Amniotic stem cell (primary cell): ENCODE measurements at regions not wholly inside any gene's neighbourhood (a gene's known extent, or its start where the extent isn't known, plus 50 kb on each side); places are given as distances from the start of the nearest gene placed in this dataset.
"Not testable (repeated sequence)": the region's sequence is repeated elsewhere in the genome, so short reads cannot be mapped to it uniquely, and the experiment has no call there.

Experiments
- DNase-seq: peaks from one replicate; lab custom pipeline; 2025; lab: John Stamatoyannopoulos, UW

DNA sequence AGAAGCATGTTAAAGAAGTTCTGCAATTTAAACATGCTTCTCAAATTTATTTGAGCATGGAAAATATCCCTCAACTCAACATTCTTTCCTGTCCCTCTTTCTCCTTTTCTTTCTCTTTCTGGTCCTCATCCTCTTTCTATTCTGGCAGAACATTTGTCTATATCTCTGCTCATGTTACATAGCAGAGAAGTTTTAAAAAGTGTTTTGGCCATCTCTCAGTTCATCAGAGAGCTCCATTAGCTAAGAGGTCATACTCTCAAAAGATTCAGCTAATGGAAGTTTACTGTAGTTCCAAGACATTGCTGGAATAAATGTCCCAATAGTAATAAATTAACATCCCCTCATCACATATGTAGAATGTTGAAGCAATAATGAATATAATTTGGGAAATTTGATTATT is 53.5 kb downstream of the XCL2 start:
- DNase-seq, result no peak

DNA sequence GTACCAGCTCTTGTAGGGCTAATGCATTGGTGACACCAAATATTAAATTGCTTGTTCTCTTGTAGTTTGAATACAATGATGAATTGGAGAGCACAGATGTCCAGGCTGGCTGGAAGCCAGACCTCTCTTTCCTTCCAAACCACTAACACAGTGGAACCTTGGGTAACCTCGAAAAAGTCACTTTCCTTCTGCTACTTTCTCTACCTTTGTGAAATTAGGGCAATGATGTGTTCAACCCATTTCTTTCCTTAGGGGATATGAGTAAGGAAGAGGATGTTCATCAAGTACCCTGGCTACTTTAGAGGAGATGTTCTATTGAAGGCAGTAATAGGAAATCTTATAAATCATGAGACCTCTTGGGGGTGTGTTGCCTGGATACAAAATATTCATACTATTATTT is 55.7 kb downstream of the XCL2 start:
- DNase-seq, result no peak

DNA sequence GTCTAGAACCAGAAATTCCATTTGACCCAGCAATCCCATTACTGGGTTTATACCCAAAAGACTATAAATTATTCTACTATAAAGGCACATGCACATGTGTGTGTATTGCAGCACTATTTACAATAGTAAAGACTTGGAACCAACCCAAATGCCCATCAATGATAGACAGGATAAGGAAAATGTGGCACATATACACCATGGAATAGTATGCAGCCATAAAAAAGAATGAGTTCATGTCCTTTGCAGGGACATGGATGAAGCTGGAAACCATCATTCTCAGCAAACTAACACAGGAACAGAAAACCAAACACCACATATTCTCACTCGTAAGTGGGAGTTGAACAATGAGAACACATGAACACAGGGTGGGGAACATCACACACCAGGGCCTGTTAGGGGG is 57.0 kb downstream of the XCL2 start:
- DNase-seq, result not testable (repeated sequence)

DNA sequence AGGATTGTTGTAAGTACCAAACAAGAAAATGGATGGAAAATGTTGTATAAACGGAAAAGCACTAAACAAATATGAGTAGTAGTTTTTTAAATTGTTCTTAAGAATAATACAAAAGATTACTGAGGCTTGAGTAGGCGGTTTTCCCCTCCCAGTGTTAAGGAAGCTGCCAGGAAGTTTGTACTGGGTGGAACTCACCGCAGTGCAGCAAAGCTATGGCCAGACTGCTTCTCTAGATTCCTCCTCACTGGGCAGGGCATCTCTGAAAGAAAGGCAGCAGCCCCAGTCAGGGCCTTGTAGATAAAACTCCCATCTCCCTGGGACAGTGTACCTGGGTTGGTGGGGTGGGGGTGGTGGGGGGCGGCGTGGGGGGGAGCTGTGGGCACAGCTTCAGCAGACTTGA is 58.7 kb downstream of the XCL2 start:
- DNase-seq, result no peak

DNA sequence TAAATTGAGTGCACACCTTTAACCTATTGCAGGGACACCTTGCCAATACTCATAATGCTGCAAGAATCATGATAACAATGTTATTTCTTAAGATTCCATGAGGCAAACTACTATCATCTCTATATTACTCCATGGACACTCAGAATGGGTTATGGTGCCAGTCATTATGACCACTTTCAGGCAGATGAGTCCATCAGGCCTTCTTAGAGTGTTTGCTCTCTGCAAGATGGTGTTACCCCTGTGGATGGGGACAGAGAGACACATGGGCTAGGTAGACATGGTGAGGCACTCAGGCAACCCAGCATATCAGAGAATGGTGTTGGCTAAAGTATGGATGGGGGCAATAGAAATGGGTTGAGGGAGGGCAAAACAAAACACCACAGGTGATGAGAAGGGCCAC is 59.7 kb downstream of the XCL2 start:
- no peak for DNase-seq

DNA sequence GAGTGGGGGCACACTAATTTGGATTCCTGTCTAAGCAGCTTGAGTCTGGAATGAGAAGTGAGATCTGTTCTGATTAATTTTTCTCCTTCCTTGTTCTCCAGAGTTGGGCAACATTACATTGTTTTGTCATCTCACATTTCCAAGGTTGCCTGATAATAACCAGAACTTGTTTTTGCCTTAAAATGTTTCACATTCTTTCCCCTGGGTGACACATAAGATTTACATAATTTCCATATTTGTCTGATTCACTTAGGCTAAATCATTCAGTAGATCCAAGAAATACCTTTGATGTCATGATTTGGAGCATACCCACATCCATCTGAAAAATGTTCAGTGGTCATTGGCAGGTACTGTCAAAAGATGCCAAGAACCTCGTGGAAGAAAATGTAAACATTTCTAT is 60.3 kb downstream of the XCL2 start:
- no peak for DNase-seq

DNA sequence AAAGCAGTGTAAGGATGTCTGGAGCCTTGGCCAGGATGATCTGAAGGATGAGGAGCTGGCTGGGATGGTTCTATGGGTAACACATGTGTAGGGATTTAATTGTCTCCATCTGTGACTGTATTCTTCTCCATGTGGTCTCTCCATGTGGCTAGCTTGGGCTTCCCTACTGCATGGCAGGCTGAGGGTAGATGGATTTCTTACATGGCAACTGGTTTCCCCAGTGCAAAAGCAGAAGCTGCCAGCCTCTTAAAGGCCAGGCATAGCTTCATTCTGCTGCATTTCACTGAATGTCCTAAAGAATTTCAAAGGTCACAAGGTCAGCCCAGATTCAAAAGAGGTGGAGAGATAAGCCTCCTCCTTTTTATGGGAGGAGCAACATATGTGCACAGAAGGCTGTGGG is 61.7 kb downstream of the XCL2 start:
- DNase-seq, result no peak

DNA sequence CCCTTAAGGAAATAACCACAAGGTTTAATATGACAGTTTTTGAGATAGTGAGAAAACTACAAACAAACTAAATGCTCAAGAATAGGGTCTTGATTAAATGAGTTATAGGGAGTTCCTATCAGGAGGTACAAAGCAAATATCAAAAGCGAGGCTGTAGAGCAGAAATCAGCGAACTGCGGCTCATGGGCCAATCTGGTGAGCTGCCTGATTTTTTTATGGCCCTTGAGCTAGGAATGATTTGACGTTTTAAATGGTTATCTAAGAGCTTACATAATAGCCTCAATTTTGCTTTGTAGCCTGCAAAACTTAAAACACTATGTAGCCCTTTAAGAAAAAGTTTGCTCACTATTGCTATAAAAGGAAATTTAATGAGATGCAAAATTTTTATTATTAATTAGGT is 62.2 kb downstream of the XCL2 start:
- DNase-seq, result no peak

DNA sequence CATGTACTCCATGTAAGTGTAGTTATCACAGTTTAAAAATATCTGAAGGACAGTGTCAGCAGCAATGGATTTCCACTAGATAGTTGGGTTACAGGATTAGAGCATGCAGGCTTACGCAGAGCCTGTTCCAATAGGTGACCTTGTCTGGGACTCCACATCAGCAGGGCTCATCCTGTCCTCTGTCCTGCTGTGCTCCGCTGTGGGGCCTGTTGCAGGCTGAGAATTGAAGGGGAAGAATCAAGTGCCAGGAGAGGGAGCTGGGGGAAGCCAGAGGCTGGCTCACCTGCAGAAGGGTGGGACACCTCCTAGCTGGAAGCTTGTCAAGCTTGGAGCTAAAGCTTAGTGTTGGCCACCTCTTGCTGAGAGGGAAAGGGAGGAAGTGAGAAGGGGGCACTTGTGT is 62.8 kb downstream of the XCL2 start:
- DNase-seq, result no peak

DNA sequence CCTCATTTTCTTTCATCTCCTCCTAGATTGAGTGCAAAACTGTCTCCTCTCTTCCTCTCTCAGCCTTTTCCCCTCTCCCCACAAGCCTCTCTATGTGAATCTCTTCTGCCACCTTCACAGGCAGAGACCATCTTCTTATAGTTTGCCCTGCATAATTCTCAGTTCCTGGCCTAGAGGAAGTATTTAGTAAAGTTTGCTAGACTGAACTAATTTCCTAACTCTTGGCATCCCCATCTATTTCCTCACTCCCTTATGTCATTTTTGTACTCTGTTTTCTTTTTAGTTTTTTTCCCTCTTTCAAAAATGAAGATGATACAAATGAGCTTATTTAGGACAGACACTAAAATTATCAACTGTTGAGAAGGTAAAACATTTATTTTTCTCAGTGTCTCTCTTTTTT is 66.0 kb downstream of the XCL2 start:
- DNase-seq, result no peak

DNA sequence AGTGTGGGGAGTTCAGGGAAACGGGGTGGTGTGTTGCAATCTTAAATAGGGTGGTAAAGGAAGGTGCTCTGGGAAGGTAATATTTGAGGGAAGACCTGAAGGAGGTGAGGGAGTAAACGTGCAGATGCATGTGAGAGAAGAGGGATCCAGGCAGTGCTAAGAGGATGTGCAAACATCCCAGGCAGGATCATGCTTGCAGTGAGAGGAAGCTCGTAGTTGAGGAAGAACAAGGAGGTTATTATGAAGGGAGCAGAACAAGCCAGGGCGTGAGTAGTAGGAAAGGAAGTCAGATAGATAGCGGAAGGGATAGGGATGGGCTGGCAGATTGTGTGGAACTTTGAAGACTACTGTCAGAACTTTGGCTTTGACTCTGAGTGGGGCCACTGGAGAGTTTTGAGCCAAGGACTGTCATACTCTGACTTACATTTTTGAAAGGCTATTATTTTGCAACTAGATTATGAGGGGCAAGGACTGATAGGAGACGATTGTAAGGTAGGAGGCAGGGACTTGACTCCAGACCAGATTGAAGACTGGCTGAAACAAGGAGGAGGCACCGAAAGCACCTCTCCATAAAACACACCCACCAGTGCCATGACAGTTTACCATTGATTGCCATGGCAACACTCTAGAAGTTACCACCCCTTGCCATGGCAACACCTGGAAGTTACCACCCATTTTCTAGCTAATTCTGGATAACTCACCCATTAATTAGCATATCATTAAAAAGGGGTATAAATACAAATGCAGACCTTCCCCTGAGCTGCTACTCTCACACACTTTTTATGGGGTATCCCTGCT is 67.0 kb downstream of the XCL2 start:
- DNase-seq, result no peak

DNA sequence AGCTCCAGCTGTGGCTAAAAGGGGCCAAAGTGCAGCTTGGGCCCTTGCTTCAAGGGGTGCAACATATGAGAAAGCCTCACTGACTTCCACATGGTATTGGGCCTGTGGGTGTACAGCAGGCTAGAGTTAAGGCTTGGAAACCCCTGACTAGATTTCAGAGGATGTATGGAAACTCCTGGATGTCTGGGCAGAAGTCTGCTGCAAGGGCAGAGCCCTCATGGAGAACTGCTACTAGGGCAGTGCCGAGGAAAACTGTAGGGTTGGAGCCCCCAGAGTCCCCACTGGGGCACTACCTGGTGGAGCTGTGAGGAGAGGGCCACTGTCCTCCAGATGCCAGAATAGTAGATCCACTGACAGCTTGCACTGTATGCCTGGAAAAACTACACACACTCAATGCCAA is 69.5 kb downstream of the XCL2 start:
- DNase-seq, result no peak

DNA sequence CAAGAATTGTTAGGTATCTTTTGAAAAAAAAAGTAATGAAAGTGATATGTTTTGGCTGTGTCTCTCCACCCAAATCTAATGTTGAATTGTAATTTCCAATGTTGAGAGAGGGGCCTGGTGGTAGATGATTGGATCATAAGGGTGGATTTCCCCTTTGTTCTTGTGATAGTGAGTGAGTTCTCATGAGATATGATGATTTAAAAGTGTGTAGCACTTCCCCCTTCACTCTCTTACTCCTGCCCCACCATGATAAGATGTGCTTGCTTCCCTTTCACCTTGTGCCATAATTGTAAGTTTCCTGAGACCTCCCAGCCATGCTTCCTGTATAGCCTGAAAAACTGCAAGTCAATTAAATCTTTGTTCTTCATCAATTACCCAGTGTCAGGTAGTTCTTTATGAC is 70.7 kb downstream of the XCL2 start:
- no peak for DNase-seq

DNA sequence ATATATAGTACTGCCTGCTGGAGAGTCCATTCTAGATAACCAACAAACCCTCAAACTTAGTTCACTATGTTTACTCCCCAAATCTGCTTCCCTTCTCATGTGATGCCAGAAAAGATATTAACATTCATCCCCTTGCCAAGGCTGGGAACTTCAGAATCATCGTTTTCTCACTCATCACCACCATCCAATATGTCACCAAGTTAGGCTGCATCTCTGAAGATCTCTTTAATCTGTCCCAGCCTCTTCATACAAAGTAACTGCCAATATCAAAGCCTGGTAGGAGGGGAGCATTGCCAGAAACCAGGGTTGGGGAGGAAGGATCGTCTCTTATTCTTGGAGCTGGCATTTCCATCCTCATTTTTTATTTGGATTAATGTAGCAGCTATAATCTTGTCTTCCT is 71.6 kb downstream of the XCL2 start:
- DNase-seq, result no peak

DNA sequence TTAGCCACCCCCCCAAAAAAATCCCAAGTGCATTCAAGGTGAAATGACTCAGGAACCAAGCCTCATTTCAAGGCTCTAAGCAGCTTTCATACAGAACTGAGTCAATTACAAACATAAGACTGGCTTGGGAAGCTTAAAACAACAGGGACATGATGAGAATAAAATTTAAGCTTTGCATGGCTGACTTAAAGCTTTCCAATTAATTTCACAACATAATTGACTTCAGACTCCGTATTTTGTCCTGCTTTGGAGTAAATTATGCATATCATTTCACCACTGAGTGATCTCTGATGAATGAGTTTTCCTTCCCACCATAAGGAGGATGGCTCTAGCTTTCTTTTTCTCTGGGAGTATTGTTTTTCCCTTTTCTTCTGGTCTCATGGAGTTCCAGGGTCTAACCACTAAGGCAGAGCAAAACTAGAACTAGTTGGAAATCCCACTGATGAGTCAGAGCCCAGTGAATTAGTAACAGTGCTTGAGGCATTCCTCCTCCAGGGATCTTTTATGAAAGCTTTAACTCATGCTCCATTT is 72.8 kb downstream of the XCL2 start:
- peak; percentile 89 for DNase-seq

DNA sequence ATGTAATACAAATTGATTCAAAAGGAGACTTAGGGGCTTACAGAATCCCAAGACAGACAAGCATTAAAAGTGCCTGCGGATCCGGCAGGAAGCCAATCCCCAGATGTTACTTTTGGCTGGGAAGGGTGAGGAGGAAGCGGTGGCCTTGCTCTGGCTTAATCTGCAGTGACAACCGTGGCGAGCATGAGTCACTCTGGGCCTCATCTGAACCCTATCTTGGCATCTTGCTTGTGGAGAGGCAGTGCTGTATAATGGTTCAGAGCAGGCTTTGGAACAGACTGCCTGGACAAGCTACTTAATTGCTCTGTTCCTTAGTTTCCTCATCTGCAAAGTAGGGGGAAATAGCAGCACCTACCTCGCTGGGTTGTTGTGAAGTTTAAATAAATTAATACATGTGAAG is 74.1 kb downstream of the XCL2 start:
- DNase-seq, result peak; percentile 80

DNA sequence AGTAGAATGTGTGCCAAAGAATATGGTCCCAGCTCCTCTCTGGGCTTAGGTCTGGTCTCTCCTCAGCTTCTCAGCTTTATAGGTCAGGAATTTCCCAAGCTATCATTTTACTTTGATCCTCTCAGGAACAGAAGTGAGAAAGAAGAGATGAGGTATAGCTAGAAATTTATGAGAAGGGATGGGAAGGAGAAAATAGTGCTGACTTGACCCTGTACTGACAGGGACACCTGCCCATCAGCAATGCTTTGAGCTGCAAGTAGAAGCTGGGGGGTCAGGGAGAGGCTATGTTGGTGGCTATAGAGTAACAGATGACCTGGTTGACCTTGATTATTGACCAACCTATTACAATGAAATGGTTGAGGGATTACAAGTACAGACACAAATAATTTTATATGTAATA is 75.0 kb downstream of the XCL2 start:
- DNase-seq, result no peak

DNA sequence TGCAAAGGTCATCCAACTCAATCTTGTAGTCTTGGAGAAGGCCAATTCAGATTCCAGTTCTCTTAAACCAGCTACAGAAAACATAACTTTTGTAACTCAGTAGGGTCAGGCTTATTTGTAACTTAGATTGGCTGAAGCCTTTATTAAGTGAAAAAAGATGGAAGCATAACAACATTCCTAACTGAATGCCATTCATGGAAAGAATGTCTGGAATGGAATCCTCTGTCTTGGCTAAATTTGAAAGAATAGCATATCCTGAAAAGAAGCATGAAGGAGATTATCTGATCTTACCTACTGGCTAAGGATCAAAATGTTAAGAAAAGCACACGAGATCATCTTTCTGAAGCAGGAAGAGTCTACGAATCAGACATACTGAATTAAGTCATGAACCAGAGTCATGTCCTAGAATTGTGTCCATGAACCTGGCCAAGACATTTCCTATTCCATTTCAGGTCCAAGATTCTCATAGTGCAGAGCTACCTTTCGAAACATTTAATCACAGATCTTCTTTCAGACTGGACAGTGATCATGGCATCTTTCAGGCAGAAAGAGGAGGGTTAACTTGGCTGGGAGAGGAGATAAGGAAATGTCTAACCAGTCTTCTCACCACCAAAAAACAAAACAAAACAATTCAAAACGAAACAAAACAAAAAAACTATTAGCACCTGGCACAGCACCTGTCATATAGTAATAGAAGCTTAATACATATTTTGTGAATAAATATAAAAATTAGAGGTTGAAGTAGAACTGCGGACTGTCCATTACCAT is 75.6 kb downstream of the XCL2 start:
- DNase-seq, result no peak

DNA sequence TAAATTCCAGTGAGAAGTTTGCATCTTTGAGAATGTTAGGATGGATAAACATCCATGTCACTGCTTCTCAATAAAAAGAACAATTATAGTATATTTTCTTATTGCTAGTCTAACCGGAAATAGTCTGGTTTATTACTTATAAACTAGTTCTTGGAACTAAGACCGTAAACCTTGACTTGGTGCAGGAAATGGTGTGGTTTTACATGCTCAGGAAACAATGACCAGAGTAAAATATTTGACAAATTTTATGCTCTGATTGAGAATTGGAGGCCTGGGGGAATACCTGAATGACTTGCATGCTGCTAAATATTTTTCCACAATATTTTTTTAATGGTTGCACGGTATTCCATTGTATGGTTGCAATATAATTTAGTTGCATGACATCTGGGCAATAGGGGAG is 76.3 kb downstream of the XCL2 start:
- DNase-seq, result no peak

DNA sequence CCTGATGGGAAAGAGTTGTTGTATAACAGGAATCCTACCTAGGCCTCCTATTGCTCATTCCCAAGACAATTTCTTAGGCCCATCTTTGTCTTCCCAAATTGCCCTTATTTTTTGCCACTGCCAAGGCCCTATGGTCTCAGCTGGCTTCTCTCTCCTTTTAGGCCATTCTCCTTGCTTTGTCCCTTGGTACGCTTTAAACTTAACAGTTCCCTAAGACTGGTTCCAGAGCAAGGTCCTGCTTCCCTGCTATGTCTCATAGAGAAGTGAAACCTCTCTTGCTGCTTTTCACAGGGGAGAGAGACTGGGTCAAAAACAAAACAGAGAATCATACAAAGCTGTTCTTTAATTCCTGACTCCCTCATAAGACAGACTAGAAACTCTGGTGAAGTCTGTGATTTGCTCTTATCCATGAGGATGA is 77.1 kb downstream of the XCL2 start:
- DNase-seq, result no peak

DNA sequence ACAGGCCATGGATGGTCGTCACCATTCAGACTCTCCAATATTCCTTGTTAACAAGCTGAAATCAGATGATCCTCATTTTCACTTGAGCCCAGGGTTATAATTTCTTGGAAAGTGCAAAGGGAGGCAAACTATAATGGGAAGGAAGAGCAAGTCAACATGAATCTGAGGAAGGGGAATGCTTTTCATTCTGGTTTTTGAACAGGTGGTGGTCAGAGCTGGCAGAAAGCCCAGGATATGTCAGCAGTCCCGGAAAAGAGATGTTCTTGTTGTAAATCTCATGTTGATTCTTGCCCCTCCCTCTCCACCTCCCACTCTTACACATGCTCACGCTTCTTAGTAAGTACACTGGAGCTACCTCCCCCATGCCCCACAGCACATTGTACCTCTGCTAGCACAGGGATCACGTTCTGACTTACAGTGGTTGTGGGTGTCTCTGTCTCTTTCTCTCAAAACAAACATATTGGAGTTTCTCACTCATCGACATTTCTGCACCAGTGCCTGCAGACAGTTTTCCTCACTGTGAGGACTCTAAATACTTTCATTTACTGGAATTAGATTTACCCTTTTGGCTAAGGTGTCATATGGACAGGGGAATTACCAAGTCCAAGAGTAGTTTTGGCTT is 77.6 kb downstream of the XCL2 start:
- no peak for DNase-seq

DNA sequence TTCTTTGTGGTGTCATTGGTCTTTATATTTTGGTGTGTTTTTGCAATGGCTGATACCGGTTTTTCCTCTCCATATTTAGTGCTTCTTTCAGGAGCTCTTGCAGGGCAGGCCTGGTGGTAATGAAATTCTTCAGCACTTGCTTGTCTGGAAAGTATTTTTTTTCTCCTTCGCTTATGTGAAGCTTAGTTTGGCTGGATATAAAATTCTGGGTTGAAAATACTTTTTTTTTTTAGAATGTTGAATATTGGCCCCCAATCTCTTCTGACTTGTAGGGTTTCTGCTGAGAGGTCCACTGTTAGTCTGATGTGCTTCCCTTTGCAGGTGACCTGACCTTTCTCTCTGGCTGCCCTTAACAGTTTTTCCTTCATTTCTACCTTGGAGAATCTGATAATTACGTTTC is 82.7 kb downstream of the XCL2 start:
- not testable (repeated sequence) for DNase-seq

DNA sequence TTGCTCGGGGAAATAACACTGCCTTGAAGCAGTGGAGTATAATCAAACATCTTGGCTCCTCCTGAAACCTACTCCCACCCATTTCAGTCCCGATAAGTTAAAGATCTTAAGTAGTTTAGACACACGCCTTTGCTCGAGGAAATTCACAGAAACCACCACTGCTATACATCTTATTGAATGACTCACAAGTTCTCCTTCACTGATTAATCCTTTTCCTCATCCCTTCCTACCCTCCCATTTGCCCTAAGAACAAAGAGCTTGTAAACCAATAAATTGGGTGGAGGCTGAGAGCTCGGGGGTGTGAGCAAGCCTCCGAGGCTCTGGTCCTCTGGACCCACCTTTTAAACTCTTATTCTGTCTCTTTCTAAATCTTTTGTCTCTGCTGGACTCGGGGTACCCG is 86.5 kb downstream of the XCL2 start:
- DNase-seq, result not testable (repeated sequence)
